Neural cell (in vitro differentiated cells): ENCODE measurements at regions not wholly inside any gene's neighbourhood (a gene's known extent, or its start where the extent isn't known, plus 50 kb on each side); places are given as distances from the start of the nearest gene placed in this dataset.

ENCODE experiments used
- H2AFZ ChIP-seq: fragments of 200-600, 300-800 bp; sonication (generic), shearing (Covaris generic); 2 replicates; pipeline ENCODE4 v1.6.0; 2014; ENCODE audit warnings: low read depth, mild to moderate bottlenecking, antibody characterized with exemption, low read length, moderate library complexity
- H3F3A ChIP-seq: fragments of 200-600 bp; shearing (Covaris generic); 2 replicates; pipeline ENCODE4 v1.6.1; 2016; ENCODE audit warnings: mild to moderate bottlenecking, moderate library complexity, mixed read lengths, antibody characterized with exemption, low read length; ENCODE audit not compliant: insufficient read depth, poor library complexity, severe bottlenecking
- H3K27ac ChIP-seq: fragments of 200-600, 300-800 bp; sonication (generic), shearing (Covaris generic); 2 replicates; pipeline ENCODE4 v1.5.1; 2014; ENCODE audit warnings: mild to moderate bottlenecking, low read length, moderate library complexity
- H3K27me3 ChIP-seq: fragments of 300-800, 200-600 bp; sonication (generic), shearing (Covaris generic); 2 replicates; pipeline ENCODE4 v1.6.0; 2014; ENCODE audit warnings: mild to moderate bottlenecking, low read depth, low read length, moderate library complexity; ENCODE audit not compliant: insufficient read depth
- H3K36me3 ChIP-seq: fragments of 300-800, 200-600 bp; sonication (generic), shearing (Covaris generic); 2 replicates; pipeline ENCODE4 v1.5.1; 2014; ENCODE audit warnings: mild to moderate bottlenecking, antibody characterized with exemption, low read length, moderate library complexity; ENCODE audit not compliant: insufficient read depth
- H3K4me2 ChIP-seq: fragments of 300-800, 200-600 bp; sonication (generic), shearing (Covaris generic); 2 replicates; pipeline ENCODE4 v1.6.0; 2014; ENCODE audit warnings: mild to moderate bottlenecking, low read length
- H3K4me3 ChIP-seq: fragments of 300-800, 200-600 bp; sonication (generic), shearing (Covaris generic); 2 replicates; pipeline ENCODE4 v1.5.1; 2014; ENCODE audit warnings: mild to moderate bottlenecking, low read length, moderate library complexity
- H3K79me2 ChIP-seq: fragments of 200-600 bp; shearing (Covaris generic); replicated peaks from 2 replicates; pipeline ENCODE4 v1.6.0; 2014; ENCODE audit warnings: mild to moderate bottlenecking, low read length, moderate library complexity; ENCODE audit not compliant: insufficient read depth
- H3K9ac ChIP-seq: fragments of 300-800, 200-600 bp; sonication (generic), shearing (Covaris generic); 2 replicates; pipeline ENCODE4 v1.6.1; 2016; ENCODE audit warnings: mild to moderate bottlenecking, low read length, mixed read lengths
- H3K9me2 ChIP-seq: fragments of 200-600 bp; shearing (Covaris generic); 2 replicates; pipeline ENCODE4 v1.6.1; 2016; ENCODE audit warnings: mild to moderate bottlenecking, low read length, mixed read lengths; ENCODE audit not compliant: insufficient read depth
- H3K9me3 ChIP-seq: fragments of 200-600, 300-800 bp; sonication (generic), shearing (Covaris generic); 2 replicates; pipeline ENCODE4 v1.6.1; 2016; ENCODE audit warnings: mild to moderate bottlenecking, mixed run types, low read length, moderate library complexity, mixed read lengths
- H4K20me1 ChIP-seq: fragments of 200-600 bp; shearing (Covaris generic); 2 replicates; pipeline ENCODE4 v1.6.1; 2016; ENCODE audit warnings: mild to moderate bottlenecking, mixed run types; ENCODE audit not compliant: insufficient read depth
- EP300 ChIP-seq: fragments of 450-650 bp; conservative IDR thresholded peaks from 2 replicates; pipeline ENCODE4 v1.6.1; 2014; ENCODE audit warnings: antibody characterized with exemption, mild to moderate bottlenecking, moderate library complexity; ENCODE audit not compliant: poor library complexity, severe bottlenecking
- EZH2 ChIP-seq: fragments of 200-600, 300-800 bp; shearing (Covaris generic), sonication (generic); IDR thresholded peaks from 2 replicates; pipeline ENCODE4 v1.6.1; 2014; ENCODE audit warnings: antibody characterized with exemption, low read length, borderline replicate concordance, mild to moderate bottlenecking; ENCODE audit not compliant: insufficient read depth, poor library complexity, severe bottlenecking
- MXI1 ChIP-seq: fragments of 450-650 bp; conservative IDR thresholded peaks from 2 replicates; pipeline ENCODE4 v1.6.1; 2014; ENCODE audit warnings: antibody characterized with exemption, mild to moderate bottlenecking; ENCODE audit not compliant: poor library complexity, severe bottlenecking
- POLR2AphosphoS5 ChIP-seq: IDR thresholded peaks from 2 replicates; pipeline ENCODE4 v1.6.1; 2012
- RAD21 ChIP-seq: fragments of 450-650 bp; conservative IDR thresholded peaks from 2 replicates; pipeline ENCODE4 v1.6.1; 2014; ENCODE audit warnings: antibody characterized with exemption, mild to moderate bottlenecking, moderate library complexity
- REST ChIP-seq: IDR thresholded peaks from 2 replicates; pipeline ENCODE4 v1.6.1; 2012; ENCODE audit warnings: borderline replicate concordance
- SMC3 ChIP-seq: fragments of 450-650 bp; conservative IDR thresholded peaks from 2 replicates; pipeline ENCODE4 v1.6.1; 2014; ENCODE audit warnings: antibody characterized with exemption, mild to moderate bottlenecking, moderate library complexity; ENCODE audit not compliant: poor library complexity
- TAF1 ChIP-seq: IDR thresholded peaks from 2 replicates; pipeline ENCODE4 v1.6.1; 2012; ENCODE audit warnings: low read depth
- TF ChIP-seq, protein P1 (sequence below): fragments of 450-650 bp; IDR thresholded peaks from 2 replicates; pipeline ENCODE4 v1.5.1; 2014; ENCODE audit warnings: antibody characterized with exemption, mild to moderate bottlenecking, moderate library complexity; ENCODE audit not compliant: poor library complexity, severe bottlenecking

DNA sequence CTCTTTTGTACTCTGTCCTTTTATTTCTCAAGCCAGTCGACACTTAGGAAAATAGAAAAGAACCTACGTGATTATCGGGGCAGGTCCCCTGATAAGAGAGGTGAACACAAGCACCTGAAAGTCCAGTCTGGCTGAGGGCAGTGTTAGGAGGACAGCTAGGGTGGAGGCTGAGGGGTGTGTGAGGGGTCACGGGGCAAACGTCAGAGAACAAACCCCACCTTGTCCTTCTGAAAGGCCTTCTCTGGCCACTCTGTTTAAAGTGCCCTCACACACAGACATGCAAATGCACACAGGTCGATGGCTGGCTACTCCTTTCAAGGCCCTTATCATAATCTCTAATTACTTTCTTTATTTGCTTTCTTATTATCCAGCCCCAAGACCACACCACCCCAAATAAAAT is 108.8 kb downstream of the ESM1 start:
- Histone ChIP-seq H3K4me2 (no peak overlapping the region), H4K20me1 (no peaks in the 10 kb centered on the region)

DNA sequence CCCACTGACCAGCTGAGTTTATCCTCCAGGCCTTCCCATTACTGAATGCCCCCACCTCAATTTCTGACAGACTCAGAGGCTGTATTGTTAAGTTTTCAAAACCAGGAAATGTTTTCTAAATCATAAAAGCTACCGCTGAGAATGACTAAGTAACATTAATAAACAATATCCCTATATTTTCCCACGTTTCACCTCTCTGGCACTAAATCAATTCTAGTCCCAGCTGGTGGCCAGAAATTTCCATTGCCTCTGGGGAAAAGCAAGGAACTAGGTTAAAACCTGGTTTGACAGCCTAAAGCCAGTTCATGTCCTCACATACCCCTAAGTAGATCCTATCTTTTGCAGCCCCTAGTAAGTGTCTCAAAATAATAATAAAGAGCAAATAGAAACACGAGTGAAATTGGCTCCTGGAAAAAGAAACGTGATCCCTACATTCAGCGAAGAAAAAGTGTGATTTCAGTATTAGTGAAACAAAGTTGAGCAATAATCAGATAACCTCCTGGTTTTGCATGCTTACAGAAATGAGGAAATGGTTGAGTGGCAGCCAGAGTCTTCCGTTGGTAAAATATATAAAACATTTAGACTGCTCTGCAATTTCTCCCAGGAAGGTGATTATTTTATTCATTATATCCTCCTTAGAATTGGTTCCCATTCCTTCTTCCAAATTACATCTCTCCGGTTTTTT is 110.9 kb downstream of the ESM1 start:
- Histone ChIP-seq H2AFZ (no peak overlapping the region), H3K27me3 (no peaks in the 10 kb centered on the region), H3K9me2 (no peaks in the 10 kb centered on the region), H3K9me3 (no peaks in the 10 kb centered on the region), H3K36me3 (no peaks in the 10 kb centered on the region), H3K27ac (no peak overlapping the region), H3K4me3 (no peak overlapping the region), H3K4me2 (no peak overlapping the region), H3K9ac (no peak overlapping the region), H3F3A (no peaks in the 10 kb centered on the region), H4K20me1 (no peaks in the 10 kb centered on the region), H3K79me2 (no peaks in the 10 kb centered on the region)
- TF ChIP-seq EP300 (no peak), POLR2AphosphoS5 (no peak), TAF1 (no peak), EZH2 (no peak), REST (no peak), RAD21 (no peak)
- TF ChIP-seq, protein P1, sequence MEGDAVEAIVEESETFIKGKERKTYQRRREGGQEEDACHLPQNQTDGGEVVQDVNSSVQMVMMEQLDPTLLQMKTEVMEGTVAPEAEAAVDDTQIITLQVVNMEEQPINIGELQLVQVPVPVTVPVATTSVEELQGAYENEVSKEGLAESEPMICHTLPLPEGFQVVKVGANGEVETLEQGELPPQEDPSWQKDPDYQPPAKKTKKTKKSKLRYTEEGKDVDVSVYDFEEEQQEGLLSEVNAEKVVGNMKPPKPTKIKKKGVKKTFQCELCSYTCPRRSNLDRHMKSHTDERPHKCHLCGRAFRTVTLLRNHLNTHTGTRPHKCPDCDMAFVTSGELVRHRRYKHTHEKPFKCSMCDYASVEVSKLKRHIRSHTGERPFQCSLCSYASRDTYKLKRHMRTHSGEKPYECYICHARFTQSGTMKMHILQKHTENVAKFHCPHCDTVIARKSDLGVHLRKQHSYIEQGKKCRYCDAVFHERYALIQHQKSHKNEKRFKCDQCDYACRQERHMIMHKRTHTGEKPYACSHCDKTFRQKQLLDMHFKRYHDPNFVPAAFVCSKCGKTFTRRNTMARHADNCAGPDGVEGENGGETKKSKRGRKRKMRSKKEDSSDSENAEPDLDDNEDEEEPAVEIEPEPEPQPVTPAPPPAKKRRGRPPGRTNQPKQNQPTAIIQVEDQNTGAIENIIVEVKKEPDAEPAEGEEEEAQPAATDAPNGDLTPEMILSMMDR = no peak

More for the DNA sequence above, 108.8 kb downstream of the ESM1 start:
- Histone ChIP-seq H3K27me3 (no peaks in the 10 kb centered on the region), H3K4me3 (no peak overlapping the region), H2AFZ (no peak overlapping the region), H3K9me2 (no peaks in the 10 kb centered on the region), H3K27ac (no peak overlapping the region), H3F3A (no peaks in the 10 kb centered on the region), H3K9me3 (no peaks in the 10 kb centered on the region), H3K36me3 (no peaks in the 10 kb centered on the region), H3K79me2 (no peaks in the 10 kb centered on the region), H3K9ac (no peak overlapping the region)
- no peak for TF ChIP-seq EP300
- TF ChIP-seq EZH2 = no peak
- no peak for TF ChIP-seq TAF1
- TF ChIP-seq, protein P1 = no peak
- no peak for TF ChIP-seq MXI1
- no peak for TF ChIP-seq POLR2AphosphoS5
- TF ChIP-seq RAD21 = no peak
- TF ChIP-seq SMC3 = no peak
- no peak for TF ChIP-seq REST
